T-cell (primary cell): ENCODE measurements at regions not wholly inside any gene's neighbourhood (a gene's known extent, or its start where the extent isn't known, plus 50 kb on each side); places are given as distances from the start of the nearest gene placed in this dataset.

Experiments used
- ATAC-seq, 4 experiments: fragments of 200-7000 bp in 3 of 4; fragments of 150-1000 bp in 1 of 4; cut with Tn5 transposase; replicated peaks in 1 of 4; 1 replicate in 3 of 4; 2 replicates in 1 of 4; pipeline ENCODE4 v1.10.0; 2021; ENCODE audit warnings: moderate library complexity in 3 of 4, mild to moderate bottlenecking in 2 of 4, moderate number of reproducible peaks in 1 of 4
- CTCF ChIA-PET, 2 donors: fragments of 300-600 bp; sonication (Branson Sonifier 250); formaldehyde crosslinking; loops; one replicate each; lab custom pipeline; 2022; ENCODE audit warnings: antibody characterized with exemption in 2 of 2; lab: Charles Lee
- POLR2A ChIA-PET, 2 donors: fragments of 300-600 bp; sonication (Branson Sonifier 250); formaldehyde crosslinking; loops; one replicate each; lab custom pipeline; 2022; ENCODE audit warnings: antibody characterized with exemption in 2 of 2; lab: Charles Lee
- DNase-seq, 35 experiments: peaks; one replicate each; pipeline versions ENCODE4 v3.0.0 to v3.0.0-alpha.2; 2013 to 2023
- H3K27ac ChIP-seq: one replicate; pipeline ENCODE4 v1.5.1; 2013; ENCODE audit warnings: low read length
- H3K27me3 ChIP-seq, 2 experiments: replicated peaks in 1 of 2; 1 replicate in 1 of 2; 2 replicates in 1 of 2; pipeline versions ENCODE4 v1.6.1 to v1.7.0; 2013; ENCODE audit warnings: low read length in 1 of 2, mixed read lengths in 1 of 2; ENCODE audit not compliant: control insufficient read depth in 2 of 2, insufficient read depth in 2 of 2; ENCODE audit errors: extremely low read depth in 1 of 2
- H3K36me3 ChIP-seq, 2 donors: 1 replicate in 1 of 2; 2 replicates in 1 of 2; pipeline versions ENCODE4 v1.6.1 to v1.7.0; 2013; ENCODE audit warnings: low read length in 1 of 2; ENCODE audit not compliant: control insufficient read depth in 2 of 2, insufficient read depth in 1 of 2; ENCODE audit errors: extremely low read depth in 1 of 2
- H3K4me1 ChIP-seq, 2 experiments: 1 replicate in 1 of 2; 2 replicates in 1 of 2; pipeline versions ENCODE4 v1.6.1 to v1.7.0; 2013; ENCODE audit warnings: low read length in 2 of 2, mixed read lengths in 1 of 2; ENCODE audit not compliant: insufficient read depth in 2 of 2, control insufficient read depth in 1 of 2; ENCODE audit errors: extremely low read depth in 1 of 2
- H3K4me3 ChIP-seq, 2 donors: 1 replicate in 1 of 2; 2 replicates in 1 of 2; pipeline versions ENCODE4 v1.5.1 to v1.7.0; 2013; ENCODE audit warnings: mild to moderate bottlenecking in 2 of 2, low read length in 1 of 2, moderate library complexity in 1 of 2; ENCODE audit not compliant: control insufficient read depth in 1 of 2; ENCODE audit errors: extremely low read depth in 1 of 2
- H3K9me3 ChIP-seq: 2 replicates; pipeline ENCODE4 v1.7.0; 2013
- H3K27ac Mint-ChIP-seq, 2 donors: one replicate each; pipeline ENCODE4 v1.8.0; 2020 to 2021; ENCODE audit warnings: mild to moderate bottlenecking in 2 of 2, mixed read lengths in 2 of 2
- H3K27me3 Mint-ChIP-seq, 2 donors: one replicate each; pipeline ENCODE4 v1.8.0; 2021 to 2022; ENCODE audit warnings: mixed read lengths in 2 of 2
- H3K36me3 Mint-ChIP-seq: one replicate; pipeline ENCODE4 v1.8.0; 2021; ENCODE audit warnings: mixed read lengths
- H3K4me1 Mint-ChIP-seq, 3 donors: one replicate each; pipeline ENCODE4 v1.8.0; 2020 to 2022; ENCODE audit warnings: mixed read lengths in 3 of 3, mild to moderate bottlenecking in 1 of 3
- H3K4me3 Mint-ChIP-seq, 3 donors: one replicate each; pipeline ENCODE4 v1.8.0; 2020 to 2022; ENCODE audit warnings: mild to moderate bottlenecking in 3 of 3, mixed read lengths in 3 of 3, moderate library complexity in 3 of 3
- H3K9me3 Mint-ChIP-seq, 3 donors: one replicate each; pipeline ENCODE4 v1.8.0; 2020 to 2022; ENCODE audit warnings: mixed read lengths in 3 of 3
- WGBS: methylation state at CpG from one replicate; pipeline ENCODE4 v1.1.5; 2013; ENCODE audit warnings: missing lambda C conversion rate; ENCODE audit not compliant: insufficient coverage; 5-methylcytosine and 5-hydroxymethylcytosine counted together

DNA sequence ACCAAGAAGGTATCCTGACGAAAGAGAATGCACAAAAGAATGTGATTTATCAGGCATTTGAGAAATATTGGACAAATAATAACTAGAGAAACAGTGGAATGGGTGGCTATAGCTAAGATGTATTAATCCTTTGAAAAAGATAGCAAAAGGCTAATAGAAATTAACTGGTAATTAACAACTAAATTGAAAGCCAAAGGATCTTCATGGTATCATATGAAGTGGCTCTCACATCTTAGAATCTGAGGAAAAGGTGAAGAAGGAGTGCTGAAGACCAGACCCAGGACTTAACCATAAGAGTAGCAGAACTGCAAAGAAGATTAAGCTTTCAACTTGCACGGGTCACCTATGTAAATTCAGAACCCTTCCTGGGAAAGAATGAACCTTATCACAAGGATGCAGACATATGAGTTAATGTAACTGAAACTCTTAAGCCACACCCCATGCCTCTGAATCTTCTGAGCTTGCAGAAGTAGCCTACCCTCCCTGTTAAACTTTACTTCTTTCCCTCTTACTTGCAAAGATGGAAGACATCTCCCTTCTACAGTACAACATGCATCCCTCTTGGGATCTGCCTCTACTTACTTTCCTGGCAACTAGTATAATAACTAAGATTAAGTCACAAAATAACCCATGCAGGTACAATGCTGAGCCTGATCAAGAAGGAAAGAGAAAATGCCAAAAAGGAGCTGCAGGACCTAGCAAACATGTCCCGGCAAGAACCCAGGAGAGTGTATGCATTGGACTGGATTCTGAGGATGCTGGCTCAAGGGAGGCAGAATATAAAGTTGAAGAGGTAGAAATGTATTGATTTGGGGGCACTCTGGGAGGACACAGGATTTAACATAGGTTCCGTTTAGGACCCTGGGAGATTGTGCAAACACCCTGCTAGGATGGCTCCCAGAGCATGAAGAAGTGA is 395.5 kb upstream of the SLC30A5 start:
- Histone ChIP-seq H3K4me1 (no peaks in the 10 kb centered on the region), H3K9me3 (no peaks in the 10 kb centered on the region), H3K4me3 (no peak overlapping the region), H3K27me3 (no peaks in the 10 kb centered on the region), H3K36me3 (no peaks in the 10 kb centered on the region), H3K27ac (no peak overlapping the region)
- peaks cover 2 to 9% (median 4%) of the 10 kb centered on the region in 3 donors for H3K9me3 Mint-ChIP-seq
- no peak for ATAC-seq
- H3K4me3 Mint-ChIP-seq, result no peak overlapping the region
- peaks cover 0 to 4% of the 10 kb centered on the region in 2 donors for H3K27me3 Mint-ChIP-seq
- H3K27ac Mint-ChIP-seq, result no peak overlapping the region
- no peaks in the 10 kb centered on the region for H3K36me3 Mint-ChIP-seq
- DNase-seq, result no peak
- ChIA-PET CTCF (no interaction called here), POLR2A (no interaction called here)
- WGBS, result 88% methylated on average over 2 of the region's 4 CpGs
- H3K4me1 Mint-ChIP-seq, result no peaks in the 10 kb centered on the region

GRCh38 chr5:68699966-68700365 is 393.8 kb upstream of the SLC30A5 start:
- DNase-seq, result no peak
- ChIA-PET CTCF (no interaction called here), POLR2A (interaction anchor here in 1 of 2 donors (0.5 kb wide), 1 partner anchor 92 kb away, joined by 5 read pairs; no protein-coding TSS in a partner anchor)
- H3K4me3 Mint-ChIP-seq, result no peak overlapping the region
- Histone ChIP-seq H3K27ac (no peak overlapping the region), H3K9me3 (no peaks in the 10 kb centered on the region), H3K4me3 (no peak overlapping the region), H3K27me3 (no peaks in the 10 kb centered on the region), H3K36me3 (no peaks in the 10 kb centered on the region), H3K4me1 (no peaks in the 10 kb centered on the region)
- WGBS, result 100% methylated on average over 1 of the region's 2 CpGs
- ATAC-seq, result no peak
- H3K27ac Mint-ChIP-seq, result no peak overlapping the region
- H3K4me1 Mint-ChIP-seq, result no peaks in the 10 kb centered on the region
- no peaks in the 10 kb centered on the region for H3K36me3 Mint-ChIP-seq
- H3K9me3 Mint-ChIP-seq, result peaks cover 0 to 9% (median 2%) of the 10 kb centered on the region in 3 donors
- no peaks in the 10 kb centered on the region for H3K27me3 Mint-ChIP-seq

DNA sequence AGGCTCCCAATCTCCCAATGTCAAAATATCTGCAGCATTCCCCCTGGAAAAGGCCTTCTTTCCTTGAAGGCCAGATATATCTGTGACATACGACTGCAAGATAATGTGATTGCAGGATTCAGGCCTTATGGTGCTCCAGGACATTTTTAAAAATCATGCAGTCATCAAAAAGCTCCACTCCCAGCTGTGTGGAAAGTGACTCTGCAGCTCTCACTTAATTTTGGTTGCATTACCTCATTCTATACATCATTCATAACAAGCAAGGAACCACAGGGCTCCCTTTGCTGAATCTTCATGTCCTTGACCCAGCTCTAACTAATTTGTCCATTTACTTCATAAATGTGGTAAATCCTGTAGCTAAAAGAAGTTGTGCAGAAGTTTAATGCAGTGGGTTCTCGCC is 386.2 kb upstream of the SLC30A5 start:
- ChIA-PET CTCF (no interaction called here), POLR2A (no interaction called here)
- Mint-ChIP-seq H3K9me3 (no peaks in the 10 kb centered on the region), H3K27ac (no peak overlapping the region), H3K36me3 (no peaks in the 10 kb centered on the region), H3K4me1 (peaks cover 25 to 27% (median 25%) of the 10 kb centered on the region in 3 donors), H3K4me3 (no peak overlapping the region), H3K27me3 (no peaks in the 10 kb centered on the region)
- no peaks in the 10 kb centered on the region for H3K27me3 ChIP-seq
- no peaks in the 10 kb centered on the region for H3K9me3 ChIP-seq
- WGBS, result no CpG with 5 or more reads among the region's 2 CpGs
- H3K4me1 ChIP-seq, result peaks cover 12 to 24% of the 10 kb centered on the region in 2 experiments
- H3K36me3 ChIP-seq, result no peaks in the 10 kb centered on the region
- no peak for DNase-seq
- no peak overlapping the region for H3K27ac ChIP-seq
- no peak overlapping the region for H3K4me3 ChIP-seq
- ATAC-seq, result no peak

DNA sequence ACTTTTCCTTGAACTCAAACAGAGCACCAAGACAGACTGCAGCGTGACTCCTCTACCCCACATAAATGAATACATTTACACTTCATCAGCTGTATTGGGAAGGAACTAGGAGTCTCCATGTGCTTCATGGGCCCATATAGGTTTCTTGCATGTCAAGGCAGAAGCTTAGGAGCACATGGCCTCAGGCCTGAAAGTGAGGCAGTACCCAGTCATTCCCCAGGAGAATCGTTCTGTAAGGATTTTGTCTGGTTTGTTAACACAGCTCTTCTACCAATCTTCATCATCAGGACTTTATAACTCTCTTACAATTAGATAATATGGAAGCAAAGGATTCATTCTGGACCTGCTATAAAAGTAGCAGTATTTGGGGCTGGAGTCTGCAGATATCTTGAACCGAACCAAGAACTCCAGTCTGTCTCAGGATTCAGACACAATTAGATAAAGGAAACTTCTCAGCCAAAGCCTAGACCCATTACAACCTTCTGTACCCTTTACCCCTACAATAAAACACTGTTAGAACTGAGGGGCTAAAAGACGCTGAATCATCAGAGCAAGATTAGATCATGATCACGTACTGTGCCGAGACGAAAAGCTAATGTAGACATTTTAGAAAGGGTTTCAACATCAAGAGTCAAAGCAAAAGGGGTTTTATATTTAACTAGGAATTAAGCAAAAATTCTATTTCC is 385.5 kb upstream of the SLC30A5 start:
- Mint-ChIP-seq H3K4me1 (peaks cover 30 to 33% (median 30%) of the 10 kb centered on the region in 3 donors), H3K27ac (no peak overlapping the region), H3K36me3 (no peaks in the 10 kb centered on the region), H3K4me3 (no peak overlapping the region), H3K27me3 (no peaks in the 10 kb centered on the region), H3K9me3 (no peaks in the 10 kb centered on the region)
- Histone ChIP-seq H3K27me3 (no peaks in the 10 kb centered on the region), H3K27ac (no peak overlapping the region), H3K9me3 (no peaks in the 10 kb centered on the region), H3K36me3 (no peaks in the 10 kb centered on the region), H3K4me3 (no peak overlapping the region), H3K4me1 (peaks cover 14 to 28% of the 10 kb centered on the region in 2 experiments)
- ATAC-seq (no peak), DNase-seq (no peak)
- POLR2A ChIA-PET, result no interaction called here
- no CpG with 5 or more reads among the region's 7 CpGs for WGBS
- CTCF ChIA-PET, result no interaction called here

- no peaks in the 10 kb centered on the region for H3K9me3 Mint-ChIP-seq
- WGBS, result 33% methylated on average over 1 of the region's 1 CpG
- H3K27ac ChIP-seq, result no peak overlapping the region
- no peaks in the 10 kb centered on the region for H3K36me3 Mint-ChIP-seq
- no peaks in the 10 kb centered on the region for H3K36me3 ChIP-seq
- no peaks in the 10 kb centered on the region for H3K27me3 ChIP-seq
- no peak overlapping the region for H3K4me3 ChIP-seq
- no peaks in the 10 kb centered on the region for H3K27me3 Mint-ChIP-seq
- ChIA-PET CTCF (no interaction called here), POLR2A (no interaction called here)
- H3K4me1 ChIP-seq, result peaks cover 14 to 28% of the 10 kb centered on the region in 2 experiments
- H3K4me3 Mint-ChIP-seq, result no peak overlapping the region
- no peak for ATAC-seq
- H3K4me1 Mint-ChIP-seq, result peaks cover 30 to 36% (median 34%) of the 10 kb centered on the region in 3 donors
- H3K9me3 ChIP-seq, result no peaks in the 10 kb centered on the region
- DNase-seq, result no peak
- H3K27ac Mint-ChIP-seq, result no peak overlapping the region
Measured at GRCh38 chr5:68708842-68709170, 385.0 kb upstream of the SLC30A5 start.

GRCh38 chr5:68709239-68709638 is 384.6 kb upstream of the SLC30A5 start:
- ChIA-PET POLR2A (no interaction called here), CTCF (no interaction called here)
- Histone ChIP-seq H3K36me3 (no peaks in the 10 kb centered on the region), H3K4me3 (no peak overlapping the region), H3K9me3 (no peaks in the 10 kb centered on the region), H3K27ac (no peak overlapping the region), H3K27me3 (no peaks in the 10 kb centered on the region), H3K4me1 (peaks cover 14 to 28% of the 10 kb centered on the region in 2 experiments)
- Mint-ChIP-seq H3K36me3 (no peaks in the 10 kb centered on the region), H3K9me3 (no peaks in the 10 kb centered on the region), H3K27me3 (no peaks in the 10 kb centered on the region), H3K27ac (no peak overlapping the region), H3K4me3 (no peak overlapping the region), H3K4me1 (peaks cover 30 to 36% (median 34%) of the 10 kb centered on the region in 3 donors)
- ATAC-seq (no peak), DNase-seq (no peak)
- WGBS, result no CpG with 5 or more reads among the region's 2 CpGs
